ACC112 (cell line): ENCODE measurements at regions not wholly inside any gene's neighbourhood (a gene's known extent, or its start where the extent isn't known, plus 50 kb on each side); places are given as distances from the start of the nearest gene placed in this dataset.
"Not testable (repeated sequence)": the region's sequence is repeated elsewhere in the genome, so short reads cannot be mapped to it uniquely, and the experiment has no call there.

ENCODE experiments used
- H2AFZ ChIP-seq: fragments of 200-600 bp; sonication (generic); one replicate; pipeline ENCODE4 v1.6.0; 2017; ENCODE audit warnings: antibody characterized with exemption, low read length; ENCODE audit not compliant: unreplicated experiment
- H3K27ac ChIP-seq: fragments of 200-600 bp; sonication (generic); 2 replicates; pipeline ENCODE4 v1.5.1; 2014; ENCODE audit warnings: low read depth, mild to moderate bottlenecking, antibody characterized with exemption, low read length, moderate library complexity
- H3K27me3 ChIP-seq: fragments of 200-600 bp; sonication (generic); 2 replicates; pipeline ENCODE4 v1.6.1; 2014; ENCODE audit warnings: mild to moderate bottlenecking, antibody characterized with exemption, low read length, moderate library complexity, mixed read lengths; ENCODE audit not compliant: insufficient read depth
- H3K36me3 ChIP-seq: fragments of 200-600 bp; sonication (generic); 2 replicates; pipeline ENCODE4 v1.6.1; 2016; ENCODE audit warnings: mild to moderate bottlenecking, antibody characterized with exemption, low read length, moderate library complexity, mixed read lengths; ENCODE audit not compliant: insufficient read depth
- H3K4me1 ChIP-seq: fragments of 200-600 bp; sonication (generic); one replicate; pipeline ENCODE4 v1.6.1; 2016; ENCODE audit warnings: low read length, mixed read lengths; ENCODE audit not compliant: insufficient read depth, unreplicated experiment, control insufficient read depth
- H3K4me3 ChIP-seq: fragments of 200-600 bp; sonication (generic); 2 replicates; pipeline ENCODE4 v1.5.1; 2014; ENCODE audit warnings: mild to moderate bottlenecking, low read depth, low read length
- H3K79me2 ChIP-seq: fragments of 200-600 bp; sonication (generic); one replicate; pipeline ENCODE4 v1.6.0; 2016; ENCODE audit warnings: low read length; ENCODE audit not compliant: control insufficient read depth, unreplicated experiment, insufficient read depth

- no peaks in the 10 kb centered on the region for H3K27me3 ChIP-seq
Measured at GRCh38 chr1:177686933-177687332, 282.9 kb downstream of the SEC16B start.

DNA sequence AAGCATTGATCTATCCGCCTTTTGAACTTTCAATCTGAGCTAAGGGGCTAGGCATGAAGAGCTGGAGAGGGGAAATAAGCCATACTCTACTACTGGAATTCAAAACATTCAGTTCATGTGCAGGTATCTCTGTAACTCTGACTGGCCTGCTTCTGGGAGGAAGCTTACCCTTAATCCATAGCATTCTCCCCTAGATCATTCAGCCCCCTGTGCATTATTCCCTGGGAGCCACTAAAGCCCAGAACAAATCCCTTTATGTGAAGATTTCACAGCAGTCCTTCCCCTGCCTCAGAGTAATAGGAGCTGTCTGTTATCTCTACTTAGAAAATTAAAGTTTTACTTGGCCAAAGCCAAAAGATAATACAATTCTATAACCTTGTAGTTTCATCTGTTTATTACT is 300.7 kb downstream of the SEC16B start:
- H3K4me3 ChIP-seq = no peak overlapping the region
- H2AFZ ChIP-seq = no peak overlapping the region
- H3K4me1 ChIP-seq = no peaks in the 10 kb centered on the region
- H3K27me3 ChIP-seq = no peaks in the 10 kb centered on the region
- no peaks in the 10 kb centered on the region for H3K79me2 ChIP-seq
- no peaks in the 10 kb centered on the region for H3K36me3 ChIP-seq
- no peak overlapping the region for H3K27ac ChIP-seq

More at GRCh38 chr1:177686933-177687332, 282.9 kb downstream of the SEC16B start:
- Histone ChIP-seq H2AFZ (no peak overlapping the region), H3K4me1 (no peaks in the 10 kb centered on the region), H3K36me3 (no peaks in the 10 kb centered on the region), H3K4me3 (no peak overlapping the region), H3K27ac (no peak overlapping the region), H3K79me2 (no peaks in the 10 kb centered on the region)

- H3K4me3 ChIP-seq = no peak overlapping the region
- H3K27ac ChIP-seq = no peak overlapping the region
- no peaks in the 10 kb centered on the region for H3K79me2 ChIP-seq
Measured at GRCh38 chr1:177665935-177666334, 303.9 kb downstream of the SEC16B start.

GRCh38 chr1:177664742-177665141 is 305.1 kb downstream of the SEC16B start:
- not testable (repeated sequence) for H3K4me3 ChIP-seq, H3K79me2 ChIP-seq, H3K36me3 ChIP-seq, H2AFZ ChIP-seq, H3K27me3 ChIP-seq, H3K4me1 ChIP-seq, H3K27ac ChIP-seq

More at GRCh38 chr1:177665935-177666334, 303.9 kb downstream of the SEC16B start:
- H2AFZ ChIP-seq = no peak overlapping the region
- no peaks in the 10 kb centered on the region for H3K36me3 ChIP-seq
- H3K4me1 ChIP-seq = no peaks in the 10 kb centered on the region
- H3K27me3 ChIP-seq = no peaks in the 10 kb centered on the region

- Histone ChIP-seq H3K27me3 (no peaks in the 10 kb centered on the region), H2AFZ (no peak overlapping the region), H3K4me1 (no peaks in the 10 kb centered on the region), H3K27ac (no peak overlapping the region), H3K36me3 (no peaks in the 10 kb centered on the region), H3K4me3 (no peak overlapping the region), H3K79me2 (no peaks in the 10 kb centered on the region)
Measured at GRCh38 chr1:177660188-177660587, 309.7 kb downstream of the SEC16B start.

DNA sequence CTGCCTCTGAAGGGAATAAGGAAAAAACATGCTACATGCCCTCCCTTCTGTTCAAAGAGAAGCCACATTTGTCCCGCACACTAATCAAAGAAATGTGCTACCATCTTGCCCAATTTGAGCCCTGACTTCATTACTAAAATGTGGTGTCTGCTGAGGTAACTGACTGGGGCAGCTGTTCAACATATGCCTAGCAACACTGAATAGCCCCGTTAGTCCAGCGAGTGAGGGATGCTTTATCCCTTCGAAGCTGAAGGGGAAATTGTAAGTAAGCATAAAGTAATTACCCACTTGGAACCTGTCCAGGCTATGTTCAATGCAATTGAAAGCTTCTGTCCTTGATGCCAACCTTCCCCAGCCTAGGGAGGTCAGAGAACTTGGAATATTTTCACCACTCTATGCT is 310.6 kb downstream of the SEC16B start:
- Histone ChIP-seq H3K27ac (no peak overlapping the region), H3K4me1 (no peaks in the 10 kb centered on the region), H3K4me3 (no peak overlapping the region), H3K27me3 (no peaks in the 10 kb centered on the region), H3K36me3 (no peaks in the 10 kb centered on the region), H2AFZ (no peak overlapping the region), H3K79me2 (no peaks in the 10 kb centered on the region)

DNA sequence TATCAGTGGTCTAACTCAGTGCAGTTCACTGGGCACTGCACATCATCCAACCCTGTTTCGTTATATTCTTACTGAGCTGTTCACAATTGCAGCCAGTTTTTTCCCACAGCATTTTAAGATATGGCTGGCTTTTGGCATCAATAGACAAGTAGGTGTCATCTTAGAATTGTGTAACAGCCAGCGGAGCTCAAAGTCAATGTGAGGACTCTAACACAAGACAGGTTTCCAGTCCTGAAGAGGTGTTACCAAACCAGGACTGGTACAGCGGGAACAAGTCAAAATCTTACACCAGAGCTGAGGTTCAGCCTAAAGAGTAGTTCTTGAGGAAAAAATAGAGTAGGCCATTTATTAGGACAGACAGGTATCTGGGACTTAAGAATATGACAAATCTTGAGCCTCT is 313.3 kb downstream of the SEC16B start:
- Histone ChIP-seq H3K27me3 (no peaks in the 10 kb centered on the region), H3K36me3 (no peaks in the 10 kb centered on the region), H3K27ac (no peak overlapping the region), H3K4me3 (no peak overlapping the region), H3K79me2 (no peaks in the 10 kb centered on the region), H2AFZ (no peak overlapping the region), H3K4me1 (no peaks in the 10 kb centered on the region)

DNA sequence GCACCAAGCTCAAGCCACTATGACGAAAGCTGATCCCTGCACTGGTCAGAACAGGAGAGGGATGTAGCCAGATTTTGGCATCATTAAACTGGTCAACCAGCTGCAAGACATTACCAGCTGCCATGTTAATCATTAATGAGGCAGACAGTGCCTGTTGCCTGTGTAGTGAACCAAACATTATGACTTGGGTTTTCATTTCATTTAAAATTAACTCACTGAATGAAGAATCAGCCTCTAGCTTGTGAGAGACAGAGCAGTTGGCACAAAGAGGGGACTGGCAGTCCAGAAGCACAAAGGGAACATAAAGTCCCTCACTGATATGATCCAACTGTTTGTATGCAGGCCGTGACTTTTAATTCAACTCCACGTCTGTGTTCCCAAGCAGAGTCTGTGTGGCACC is 318.9 kb downstream of the SEC16B start:
- Histone ChIP-seq H3K4me1 (no peaks in the 10 kb centered on the region), H3K36me3 (no peaks in the 10 kb centered on the region), H3K27me3 (no peaks in the 10 kb centered on the region), H3K79me2 (no peaks in the 10 kb centered on the region), H3K4me3 (no peak overlapping the region), H2AFZ (no peak overlapping the region), H3K27ac (no peak overlapping the region)

- Histone ChIP-seq H3K27me3 (no peaks in the 10 kb centered on the region), H3K36me3 (no peaks in the 10 kb centered on the region), H3K27ac (no peak overlapping the region), H3K4me1 (no peaks in the 10 kb centered on the region), H3K79me2 (no peaks in the 10 kb centered on the region), H2AFZ (no peak overlapping the region), H3K4me3 (no peak overlapping the region)
Measured at GRCh38 chr1:177648731-177649265, 321.1 kb downstream of the SEC16B start.

GRCh38 chr1:177648138-177648537 is 321.7 kb downstream of the SEC16B start:
- Histone ChIP-seq H3K4me1 (no peaks in the 10 kb centered on the region), H3K27me3 (no peaks in the 10 kb centered on the region), H3K36me3 (no peaks in the 10 kb centered on the region), H3K27ac (no peak overlapping the region), H3K4me3 (no peak overlapping the region), H3K79me2 (no peaks in the 10 kb centered on the region), H2AFZ (no peak overlapping the region)

DNA sequence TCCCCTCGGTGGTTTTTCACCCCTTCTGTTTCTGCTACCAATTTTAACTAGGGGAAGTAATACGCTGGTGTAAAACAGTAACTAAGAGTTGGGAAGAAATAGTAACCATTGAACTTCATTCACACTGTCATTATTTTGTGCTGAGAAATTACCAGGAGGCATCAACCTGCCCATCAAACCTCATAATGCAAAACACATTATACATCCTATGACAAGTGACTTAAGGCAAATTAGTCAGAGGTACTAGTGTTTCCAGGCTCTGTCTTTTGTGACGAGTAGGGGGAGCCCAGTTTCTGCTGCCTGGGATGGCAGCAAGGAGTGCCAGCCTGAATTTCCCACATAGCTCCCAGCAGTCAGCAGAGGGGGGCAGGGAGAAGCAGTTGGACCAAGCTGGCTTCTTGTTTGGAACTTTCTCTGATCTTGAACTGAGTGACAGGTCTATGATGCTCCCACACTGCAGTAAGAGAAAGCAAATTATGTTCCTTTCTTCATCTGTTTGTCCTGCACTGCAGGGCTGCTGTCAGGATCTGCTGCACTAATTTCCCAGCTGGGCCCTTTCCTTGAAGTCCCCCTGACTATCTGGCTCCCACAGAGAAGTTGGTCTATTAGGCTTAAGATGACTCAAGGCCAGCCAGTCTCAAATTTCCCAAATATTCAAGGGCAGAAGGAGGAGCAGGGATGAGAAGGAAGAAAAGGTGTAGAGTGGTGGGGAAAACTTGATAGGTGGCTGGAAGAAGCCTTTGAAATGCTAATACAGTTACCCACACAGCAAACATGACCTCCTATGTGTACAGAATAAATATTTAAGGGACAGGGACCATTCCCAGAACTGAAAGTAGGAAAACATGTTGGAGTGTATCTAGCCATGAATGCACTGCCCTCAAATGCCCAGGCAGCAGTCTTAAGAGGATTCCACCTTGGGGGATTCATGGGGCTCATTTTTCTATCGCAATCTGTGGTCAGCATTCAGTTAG is 322.8 kb downstream of the SEC16B start:
- H3K79me2 ChIP-seq = no peaks in the 10 kb centered on the region
- H3K36me3 ChIP-seq = no peaks in the 10 kb centered on the region
- H3K4me3 ChIP-seq = no peak overlapping the region
- no peaks in the 10 kb centered on the region for H3K27me3 ChIP-seq
- no peak overlapping the region for H3K27ac ChIP-seq
- no peaks in the 10 kb centered on the region for H3K4me1 ChIP-seq
- no peak overlapping the region for H2AFZ ChIP-seq
